ENCODE measurements at regions not wholly inside any gene's neighbourhood (a gene's known extent, or its start where the extent isn't known, plus 50 kb on each side); places are given as distances from the start of the nearest gene placed in this dataset.

DNA sequence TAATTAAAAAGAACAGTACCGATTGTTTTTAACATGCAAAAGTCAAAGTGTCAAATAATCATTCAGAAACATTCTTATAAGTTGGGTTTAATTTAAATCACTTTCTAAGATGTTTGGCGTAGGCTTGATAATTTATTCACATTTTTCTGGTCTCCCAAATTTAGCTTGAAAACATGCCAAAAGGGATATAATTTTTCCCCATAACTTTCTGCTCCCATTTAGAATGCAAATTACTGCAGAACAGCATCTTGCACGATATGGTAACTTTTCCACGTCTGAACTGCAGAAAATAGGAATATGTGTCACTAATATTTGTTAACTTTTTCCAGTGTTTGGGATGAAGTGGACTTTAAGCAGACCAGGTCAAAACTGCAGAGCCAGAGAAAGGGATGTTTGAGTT, 1592.4 kb upstream of the SEL1L start:
- no peak overlapping the region for H3K27ac ChIP-seq
- H3K27me3 ChIP-seq, result no peaks in the 10 kb centered on the region
- no peak overlapping the region for H2AFZ ChIP-seq
- no peaks in the 10 kb centered on the region for H3K36me3 ChIP-seq (replicated peaks; ENCODE audit: insufficient read depth, low read depth)
- no peak for DNase-seq (ENCODE audit: low spot score)
- WGBS (ENCODE audit: low lambda C conversion rate, missing lambda C conversion rate), result 91% methylated on average over 4 of the region's 4 CpGs
- no peaks in the 10 kb centered on the region for H3K9me3 ChIP-seq (ENCODE audit: low read depth)
- H3K4me1 ChIP-seq (ENCODE audit: insufficient read depth), result no peaks in the 10 kb centered on the region
- no peak overlapping the region for H3K4me3 ChIP-seq
- no peak overlapping the region for H3K4me2 ChIP-seq
- TF ChIP-seq EZH2phosphoT487 (IDR thresholded peaks at IDR 0.05; ENCODE audit: low read depth, severe bottlenecking, unreplicated experiment) (no peak), EZH2 (IDR thresholded peaks at IDR 0.05; ENCODE audit: borderline replicate concordance) (no peak)
- TF ChIP-seq, protein P1, sequence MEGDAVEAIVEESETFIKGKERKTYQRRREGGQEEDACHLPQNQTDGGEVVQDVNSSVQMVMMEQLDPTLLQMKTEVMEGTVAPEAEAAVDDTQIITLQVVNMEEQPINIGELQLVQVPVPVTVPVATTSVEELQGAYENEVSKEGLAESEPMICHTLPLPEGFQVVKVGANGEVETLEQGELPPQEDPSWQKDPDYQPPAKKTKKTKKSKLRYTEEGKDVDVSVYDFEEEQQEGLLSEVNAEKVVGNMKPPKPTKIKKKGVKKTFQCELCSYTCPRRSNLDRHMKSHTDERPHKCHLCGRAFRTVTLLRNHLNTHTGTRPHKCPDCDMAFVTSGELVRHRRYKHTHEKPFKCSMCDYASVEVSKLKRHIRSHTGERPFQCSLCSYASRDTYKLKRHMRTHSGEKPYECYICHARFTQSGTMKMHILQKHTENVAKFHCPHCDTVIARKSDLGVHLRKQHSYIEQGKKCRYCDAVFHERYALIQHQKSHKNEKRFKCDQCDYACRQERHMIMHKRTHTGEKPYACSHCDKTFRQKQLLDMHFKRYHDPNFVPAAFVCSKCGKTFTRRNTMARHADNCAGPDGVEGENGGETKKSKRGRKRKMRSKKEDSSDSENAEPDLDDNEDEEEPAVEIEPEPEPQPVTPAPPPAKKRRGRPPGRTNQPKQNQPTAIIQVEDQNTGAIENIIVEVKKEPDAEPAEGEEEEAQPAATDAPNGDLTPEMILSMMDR (IDR thresholded peaks at IDR 0.05; ENCODE audit: poor library complexity), result no peak
- H4K20me1 ChIP-seq (ENCODE audit: insufficient read depth, poor library complexity, severe bottlenecking), result no peaks in the 10 kb centered on the region
- no peaks in the 10 kb centered on the region for H3K79me2 ChIP-seq
- no peaks in the 10 kb centered on the region for H3K9me2 ChIP-seq (replicated peaks; ENCODE audit: insufficient read depth)

DNA sequence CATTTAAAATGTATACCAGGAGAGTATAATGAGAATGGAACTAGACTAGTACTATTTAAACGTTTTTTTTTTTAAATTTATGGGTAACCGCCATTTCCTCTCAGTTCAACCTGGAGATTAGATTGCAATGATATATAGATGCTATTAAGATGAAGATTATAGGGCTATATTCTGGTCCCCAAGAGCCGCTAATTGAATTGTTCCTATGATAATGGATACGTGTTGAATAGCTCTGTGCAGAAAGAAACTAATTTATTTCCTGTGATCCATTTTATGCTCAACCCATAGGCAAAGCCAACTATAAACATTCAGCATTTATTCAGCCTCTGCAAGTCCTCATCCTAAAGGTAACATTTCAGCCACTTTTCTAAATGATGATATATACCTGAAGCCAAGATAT, 1595.1 kb upstream of the SEL1L start:
- Histone ChIP-seq H4K20me1 (ENCODE audit: insufficient read depth, poor library complexity, severe bottlenecking) (no peaks in the 10 kb centered on the region), H3K4me3 (no peak overlapping the region), H3K27me3 (no peaks in the 10 kb centered on the region), H3K79me2 (no peaks in the 10 kb centered on the region), H3K27ac (no peak overlapping the region), H3K4me2 (no peak overlapping the region), H3K36me3 (replicated peaks; ENCODE audit: insufficient read depth, low read depth) (no peaks in the 10 kb centered on the region), H2AFZ (no peak overlapping the region), H3K9me2 (replicated peaks; ENCODE audit: insufficient read depth) (no peaks in the 10 kb centered on the region), H3K4me1 (ENCODE audit: insufficient read depth) (no peaks in the 10 kb centered on the region), H3K9me3 (ENCODE audit: low read depth) (no peaks in the 10 kb centered on the region)
- TF ChIP-seq EZH2 (IDR thresholded peaks at IDR 0.05; ENCODE audit: borderline replicate concordance), result no peak
- TF ChIP-seq EZH2phosphoT487 (IDR thresholded peaks at IDR 0.05; ENCODE audit: low read depth, severe bottlenecking, unreplicated experiment), result no peak
- TF ChIP-seq, protein P1 (IDR thresholded peaks at IDR 0.05; ENCODE audit: poor library complexity), result no peak
- 76% methylated on average over 4 of the region's 4 CpGs for WGBS (ENCODE audit: low lambda C conversion rate, missing lambda C conversion rate)
- DNase-seq (ENCODE audit: low spot score), result no peak

DNA sequence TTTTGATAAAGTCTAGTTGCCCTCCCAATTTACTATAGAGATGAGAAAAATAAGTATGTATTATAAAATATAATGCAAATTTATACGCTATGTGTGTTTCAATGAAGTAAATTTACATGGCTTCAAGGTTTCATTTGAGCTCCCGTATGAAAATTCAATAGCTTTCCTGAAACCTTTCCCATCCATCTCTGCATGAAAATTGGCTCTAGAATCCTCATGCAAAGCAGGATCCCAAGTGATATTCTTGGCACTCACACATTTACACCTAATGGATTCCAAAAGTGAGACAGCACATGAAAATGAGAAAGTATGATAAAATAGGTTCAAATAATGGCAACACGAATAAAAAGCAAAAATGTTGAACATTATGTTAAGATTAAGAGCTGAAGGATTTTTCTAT, 1595.8 kb upstream of the SEL1L start:
- DNase-seq (ENCODE audit: low spot score), result no peak
- H3K27me3 ChIP-seq, result no peaks in the 10 kb centered on the region
- H2AFZ ChIP-seq, result no peak overlapping the region
- no peaks in the 10 kb centered on the region for H3K36me3 ChIP-seq (replicated peaks; ENCODE audit: insufficient read depth, low read depth)
- no peak overlapping the region for H3K27ac ChIP-seq
- no peak overlapping the region for H3K4me2 ChIP-seq
- H3K9me3 ChIP-seq (ENCODE audit: low read depth), result no peaks in the 10 kb centered on the region
- WGBS (ENCODE audit: low lambda C conversion rate, missing lambda C conversion rate), result 95% methylated on average over 3 of the region's 3 CpGs
- H3K9me2 ChIP-seq (replicated peaks; ENCODE audit: insufficient read depth), result no peaks in the 10 kb centered on the region
- no peaks in the 10 kb centered on the region for H4K20me1 ChIP-seq (ENCODE audit: insufficient read depth, poor library complexity, severe bottlenecking)
- peaks cover 1% of the 10 kb centered on the region for H3K4me1 ChIP-seq (ENCODE audit: insufficient read depth)
- H3K4me3 ChIP-seq, result no peak overlapping the region
- TF ChIP-seq, protein P1 (IDR thresholded peaks at IDR 0.05; ENCODE audit: poor library complexity), result no peak
- TF ChIP-seq EZH2 (IDR thresholded peaks at IDR 0.05; ENCODE audit: borderline replicate concordance), result no peak
- TF ChIP-seq EZH2phosphoT487 (IDR thresholded peaks at IDR 0.05; ENCODE audit: low read depth, severe bottlenecking, unreplicated experiment), result no peak
- H3K79me2 ChIP-seq, result no peaks in the 10 kb centered on the region
